WERI-Rb-1 (cell line): ENCODE measurements at regions not wholly inside any gene's neighbourhood (a gene's known extent, or its start where the extent isn't known, plus 50 kb on each side); places are given as distances from the start of the nearest gene placed in this dataset.

Experiments
- DNase-seq: peaks from one replicate; pipeline ENCODE4 v3.0.0-alpha.2; 2020
- H3K27ac ChIP-seq: fragments of 250-450 bp; sonication (Bioruptor Pico); 2 replicates; pipeline ENCODE4 v1.5.1; 2020; ENCODE audit warnings: mild to moderate bottlenecking, moderate library complexity
- H3K27me3 ChIP-seq: fragments of 250-450 bp; sonication (Bioruptor Pico); 2 replicates; pipeline ENCODE4 v1.5.1; 2021; ENCODE audit warnings: mild to moderate bottlenecking, low read depth, moderate library complexity; ENCODE audit not compliant: insufficient read depth, severe bottlenecking
- H3K36me3 ChIP-seq: fragments of 250-450 bp; sonication (Bioruptor Pico); 2 replicates; pipeline ENCODE4 v1.5.1; 2020; ENCODE audit warnings: mild to moderate bottlenecking, moderate library complexity
- H3K4me3 ChIP-seq: 2 replicates; pipeline ENCODE4 v1.5.1; 2011; ENCODE audit warnings: low read depth, mild to moderate bottlenecking, control low read depth, low read length
- H3K9me3 ChIP-seq: fragments of 250-450 bp; sonication (Bioruptor Pico); 2 replicates; pipeline ENCODE4 v1.5.1; 2021; ENCODE audit warnings: mild to moderate bottlenecking, moderate library complexity; ENCODE audit not compliant: severe bottlenecking
- TF ChIP-seq, protein P1 (sequence below): IDR thresholded peaks from 2 replicates; pipeline ENCODE4 v1.5.1; 2011; ENCODE audit warnings: low read depth, mild to moderate bottlenecking, control low read depth, inconsistent platforms, low read length

DNA sequence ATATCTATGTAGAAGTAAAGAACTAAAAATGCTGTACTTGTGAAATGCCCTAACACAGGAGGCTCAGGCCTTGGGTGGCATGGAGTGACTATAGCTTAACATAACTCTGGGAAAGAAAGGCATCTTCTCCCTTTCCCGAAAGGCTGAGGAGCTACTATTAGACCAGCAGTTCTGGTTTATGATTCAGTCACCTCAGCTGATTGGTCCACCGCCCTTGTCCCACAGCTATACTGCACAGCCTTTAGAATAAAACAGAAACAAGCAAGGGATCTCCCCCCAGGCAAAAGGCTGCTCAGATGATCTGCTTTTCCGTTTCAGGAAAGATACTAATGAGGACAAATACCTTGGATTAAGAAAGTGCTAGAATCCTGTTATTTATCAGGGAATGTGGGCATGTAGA lies 171.3 kb downstream of the SNCA start:
- no peak for DNase-seq
- Histone ChIP-seq H3K4me3 (no peak overlapping the region), H3K36me3 (no peaks in the 10 kb centered on the region), H3K27ac (no peak overlapping the region), H3K9me3 (no peaks in the 10 kb centered on the region), H3K27me3 (no peaks in the 10 kb centered on the region)
- TF ChIP-seq, protein P1, sequence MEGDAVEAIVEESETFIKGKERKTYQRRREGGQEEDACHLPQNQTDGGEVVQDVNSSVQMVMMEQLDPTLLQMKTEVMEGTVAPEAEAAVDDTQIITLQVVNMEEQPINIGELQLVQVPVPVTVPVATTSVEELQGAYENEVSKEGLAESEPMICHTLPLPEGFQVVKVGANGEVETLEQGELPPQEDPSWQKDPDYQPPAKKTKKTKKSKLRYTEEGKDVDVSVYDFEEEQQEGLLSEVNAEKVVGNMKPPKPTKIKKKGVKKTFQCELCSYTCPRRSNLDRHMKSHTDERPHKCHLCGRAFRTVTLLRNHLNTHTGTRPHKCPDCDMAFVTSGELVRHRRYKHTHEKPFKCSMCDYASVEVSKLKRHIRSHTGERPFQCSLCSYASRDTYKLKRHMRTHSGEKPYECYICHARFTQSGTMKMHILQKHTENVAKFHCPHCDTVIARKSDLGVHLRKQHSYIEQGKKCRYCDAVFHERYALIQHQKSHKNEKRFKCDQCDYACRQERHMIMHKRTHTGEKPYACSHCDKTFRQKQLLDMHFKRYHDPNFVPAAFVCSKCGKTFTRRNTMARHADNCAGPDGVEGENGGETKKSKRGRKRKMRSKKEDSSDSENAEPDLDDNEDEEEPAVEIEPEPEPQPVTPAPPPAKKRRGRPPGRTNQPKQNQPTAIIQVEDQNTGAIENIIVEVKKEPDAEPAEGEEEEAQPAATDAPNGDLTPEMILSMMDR, result no peak

DNA sequence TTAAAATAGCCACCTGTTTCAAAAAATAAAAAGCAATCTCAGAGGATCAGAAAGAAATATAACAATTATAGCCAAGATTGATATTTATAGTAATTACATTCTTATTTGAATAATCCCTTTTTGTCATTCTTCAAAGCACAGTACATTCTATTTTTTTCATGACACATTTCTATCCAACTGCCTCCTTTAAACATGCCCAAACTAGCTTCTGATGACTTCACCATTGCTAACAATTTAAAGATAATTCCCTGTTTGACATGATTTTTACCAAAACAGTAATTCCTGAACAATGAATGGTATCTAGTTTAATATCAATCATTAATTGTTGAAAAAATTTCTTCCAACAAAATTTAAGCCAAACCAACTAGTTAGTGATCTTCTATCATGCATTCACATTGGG lies 172.4 kb downstream of the SNCA start:
- H3K9me3 ChIP-seq, result no peaks in the 10 kb centered on the region
- H3K4me3 ChIP-seq, result no peak overlapping the region
- H3K36me3 ChIP-seq, result no peaks in the 10 kb centered on the region
- no peaks in the 10 kb centered on the region for H3K27me3 ChIP-seq
- DNase-seq, result no peak
- no peak overlapping the region for H3K27ac ChIP-seq
- TF ChIP-seq, protein P1, result no peak

- TF ChIP-seq, protein P1, result no peak
- H3K27ac ChIP-seq, result no peak overlapping the region
- no peak for DNase-seq
- H3K9me3 ChIP-seq, result no peaks in the 10 kb centered on the region
- H3K4me3 ChIP-seq, result no peak overlapping the region
- H3K36me3 ChIP-seq, result no peaks in the 10 kb centered on the region
- H3K27me3 ChIP-seq, result no peaks in the 10 kb centered on the region
These were observed 175.6 kb downstream of the SNCA start for GRCh38 chr4:89661173-89661899.

DNA sequence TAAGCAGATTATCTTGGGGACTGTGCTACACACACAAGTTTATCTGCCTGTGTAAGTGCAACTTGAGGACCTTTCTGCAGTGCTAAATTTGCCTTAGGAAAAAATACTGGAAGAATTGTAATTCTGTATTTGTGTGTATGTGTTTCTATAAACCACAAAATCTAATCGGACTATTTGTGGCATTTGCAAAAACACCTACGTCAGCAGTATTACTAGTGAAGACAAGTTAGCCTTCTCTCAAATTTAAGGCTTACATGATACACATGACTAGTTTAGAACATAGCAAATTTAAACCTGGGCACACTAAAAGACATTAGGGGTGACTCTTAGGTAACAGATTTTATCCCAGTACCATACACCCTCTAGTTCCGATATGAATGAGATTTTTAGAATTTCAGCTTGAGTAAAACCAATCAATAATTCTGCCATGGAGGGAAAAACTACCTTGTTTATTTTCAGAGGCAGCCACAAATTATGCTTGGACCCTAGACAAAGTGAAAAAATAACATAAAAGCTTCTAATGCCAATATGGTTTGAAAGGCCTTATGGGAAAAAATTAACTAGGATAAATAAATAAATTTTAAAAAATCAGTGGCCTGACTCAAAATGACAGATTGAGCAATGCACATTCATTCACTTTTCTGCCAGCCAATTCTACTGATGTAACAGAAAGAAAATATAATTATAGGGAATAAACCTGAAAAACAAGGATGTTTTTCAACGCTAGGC lies 176.4 kb downstream of the SNCA start:
- Histone ChIP-seq H3K9me3 (no peaks in the 10 kb centered on the region), H3K36me3 (no peaks in the 10 kb centered on the region), H3K27me3 (no peaks in the 10 kb centered on the region), H3K27ac (no peak overlapping the region), H3K4me3 (no peak overlapping the region)
- DNase-seq, result no peak
- TF ChIP-seq, protein P1, result no peak

GRCh38 chr4:89658701-89659024 lies 178.3 kb downstream of the SNCA start:
- no peak overlapping the region for H3K4me3 ChIP-seq
- TF ChIP-seq, protein P1, result no peak
- H3K27ac ChIP-seq, result no peak overlapping the region
- no peak for DNase-seq
- H3K9me3 ChIP-seq, result no peaks in the 10 kb centered on the region
- H3K27me3 ChIP-seq, result no peaks in the 10 kb centered on the region
- no peaks in the 10 kb centered on the region for H3K36me3 ChIP-seq
